ENCODE measurements at regions not wholly inside any gene's neighbourhood (a gene's known extent, or its start where the extent isn't known, plus 50 kb on each side); places are given as distances from the start of the nearest gene placed in this dataset.

GRCh38 chr4:181905708-181906107 lies 337.5 kb upstream of the TENM3 start:
- ATAC-seq (ENCODE audit: low read depth): no peak
- CTCF ChIA-PET: no interaction called here

More at GRCh38 chr4:181905708-181906107, 337.5 kb upstream of the TENM3 start:
- POLR2A ChIA-PET (ENCODE audit: unreplicated experiment): no interaction called here
- no peaks in the 10 kb centered on the region for H3K27me3 ChIP-seq (ENCODE audit: control insufficient read depth, insufficient read depth, low read length)
- no peak overlapping the region for H4K5ac ChIP-seq (ENCODE audit: low read depth, low read length)
- no peaks in the 10 kb centered on the region for H4K20me1 ChIP-seq (ENCODE audit: insufficient read depth, low read length)
- WGBS, 2 experiments (ENCODE audit: extremely low coverage in 2 of 2, insufficient read length in 1 of 2): 50% methylated on average over 1 of the region's 4 CpGs; no CpG with 5 or more reads in 1 of the 2 experiments
- H2AK9ac ChIP-seq (replicated peaks; ENCODE audit: low read depth, low read length, poor library complexity): no peak overlapping the region
- in situ Hi-C loops (cut with MboI; ENCODE audit: low sequenced_read_pairs) (no loop called here), intact Hi-C loops (cut with micrococcal nuclease) (no loop called here), dilution Hi-C loops (cut with HindIII; ENCODE audit: low sequenced_read_pairs, unreplicated experiment) (no loop called here)
- no peak overlapping the region for H2BK5ac ChIP-seq (ENCODE audit: low read depth, low read length, poor library complexity, severe bottlenecking)
- no TSS peak for BruUV-seq (replicated peaks)
- H3K27ac ChIP-seq (ENCODE audit: insufficient read depth, low read length): no peak overlapping the region
- H3K9me3 ChIP-seq (ENCODE audit: control insufficient read depth, insufficient read depth, low read length): 0 out of 2 replicates have a peak, but pooled peaks cover 3% of the 10 kb centered on the region
- no peak overlapping the region for H3K14ac ChIP-seq (replicated peaks; ENCODE audit: low read depth, low read length)
- no peak overlapping the region for H2BK15ac ChIP-seq (ENCODE audit: low read depth, low read length)
- DNase-seq: no peak
- no peak overlapping the region for H2BK120ac ChIP-seq (ENCODE audit: low read depth, low read length)
- H4K8ac ChIP-seq (ENCODE audit: low read depth in 2 of 2, low read length in 2 of 2): no peak overlapping the region
- H3K9ac ChIP-seq (ENCODE audit: low read depth, low read length): no peak overlapping the region
- no peaks in the 10 kb centered on the region; the same call in 1 of the 2 replicates for H3K4me1 ChIP-seq (ENCODE audit: control insufficient read depth, insufficient read depth, low read length)
- H3K56ac ChIP-seq (ENCODE audit: extremely low read depth, insufficient read depth, low read length): no peak overlapping the region
- TF ChIP-seq POLR2A (IDR thresholded peaks at IDR 0.05; ENCODE audit: low read depth, low read length) (no peak), RFX5 (IDR thresholded peaks at IDR 0.05; ENCODE audit: low read depth, low read length) (no peak), MAZ (IDR thresholded peaks at IDR 0.05; ENCODE audit: borderline replicate concordance, low read depth, low read length) (no peak), MAFK (IDR thresholded peaks at IDR 0.05; ENCODE audit: low read depth, low read length) (peak; percentile 96)
- H3K36me3 ChIP-seq (ENCODE audit: control insufficient read depth, insufficient read depth, low read length): no peaks in the 10 kb centered on the region
- H3K4ac ChIP-seq (ENCODE audit: low read depth, low read length): no peak overlapping the region
- no peak overlapping the region for H3K4me3 ChIP-seq (ENCODE audit: insufficient read depth, low read depth, low read length)
- H2AFZ ChIP-seq (replicated peaks; ENCODE audit: low read length, poor library complexity): no peak overlapping the region
- no peak overlapping the region for H3K18ac ChIP-seq (ENCODE audit: low read depth, low read length)
- no peak overlapping the region for H3K4me2 ChIP-seq (ENCODE audit: low read depth, low read length)
- no peaks in the 10 kb centered on the region for H3K9me1 ChIP-seq (ENCODE audit: insufficient read depth, low read length)
- no peak overlapping the region for H2AK5ac ChIP-seq (ENCODE audit: low read depth, low read length)
- H4K91ac ChIP-seq (ENCODE audit: insufficient read depth, low read depth, low read length): no peak overlapping the region
- no peaks in the 10 kb centered on the region for H3K79me1 ChIP-seq (ENCODE audit: low read depth in 1 of 2, low read length in 2 of 2)
- no peak overlapping the region for H3K23ac ChIP-seq (ENCODE audit: low read depth, low read length)
- H2BK20ac ChIP-seq (ENCODE audit: low read depth, low read length): no peak overlapping the region

Data from IMR-90 (cell line).